ENCODE measurements at regions not wholly inside any gene's neighbourhood (a gene's known extent, or its start where the extent isn't known, plus 50 kb on each side); places are given as distances from the start of the nearest gene placed in this dataset.

GRCh38 chr17:17413821-17414220 is 63.0 kb upstream of the MED9 start:
- TF ChIP-seq, protein P1, sequence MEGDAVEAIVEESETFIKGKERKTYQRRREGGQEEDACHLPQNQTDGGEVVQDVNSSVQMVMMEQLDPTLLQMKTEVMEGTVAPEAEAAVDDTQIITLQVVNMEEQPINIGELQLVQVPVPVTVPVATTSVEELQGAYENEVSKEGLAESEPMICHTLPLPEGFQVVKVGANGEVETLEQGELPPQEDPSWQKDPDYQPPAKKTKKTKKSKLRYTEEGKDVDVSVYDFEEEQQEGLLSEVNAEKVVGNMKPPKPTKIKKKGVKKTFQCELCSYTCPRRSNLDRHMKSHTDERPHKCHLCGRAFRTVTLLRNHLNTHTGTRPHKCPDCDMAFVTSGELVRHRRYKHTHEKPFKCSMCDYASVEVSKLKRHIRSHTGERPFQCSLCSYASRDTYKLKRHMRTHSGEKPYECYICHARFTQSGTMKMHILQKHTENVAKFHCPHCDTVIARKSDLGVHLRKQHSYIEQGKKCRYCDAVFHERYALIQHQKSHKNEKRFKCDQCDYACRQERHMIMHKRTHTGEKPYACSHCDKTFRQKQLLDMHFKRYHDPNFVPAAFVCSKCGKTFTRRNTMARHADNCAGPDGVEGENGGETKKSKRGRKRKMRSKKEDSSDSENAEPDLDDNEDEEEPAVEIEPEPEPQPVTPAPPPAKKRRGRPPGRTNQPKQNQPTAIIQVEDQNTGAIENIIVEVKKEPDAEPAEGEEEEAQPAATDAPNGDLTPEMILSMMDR (conservative IDR thresholded peaks at IDR 0.05; ENCODE audit: low read length) = no peak
- TF ChIP-seq EZH2phosphoT487 (IDR thresholded peaks at IDR 0.05; ENCODE audit: borderline replicate concordance, low read depth, low read length) = no peak

Data from OCI-LY7 (cell line).